NB4 (cell line): ENCODE measurements at regions not wholly inside any gene's neighbourhood (a gene's known extent, or its start where the extent isn't known, plus 50 kb on each side); places are given as distances from the start of the nearest gene placed in this dataset.

Experiments used
- DNase-seq: peaks from one replicate; pipeline ENCODE4 v3.0.0; 2010; ENCODE audit warnings: low read depth
- H3K4me3 ChIP-seq: one replicate; pipeline ENCODE4 v1.5.1; 2011; ENCODE audit warnings: mild to moderate bottlenecking, low read depth, low read length, moderate library complexity
- MYC ChIP-seq: IDR thresholded peaks from 2 replicates; pipeline ENCODE4 v1.6.1; 2011; ENCODE audit warnings: low read depth, low read length
- POLR2A ChIP-seq: IDR thresholded peaks from 2 replicates; pipeline ENCODE4 v1.6.1; 2011; ENCODE audit warnings: mild to moderate bottlenecking; ENCODE audit not compliant: insufficient read length; ENCODE audit errors: extremely low read depth
- TF ChIP-seq, protein P1 (sequence below): IDR thresholded peaks from 2 replicates; pipeline ENCODE4 v1.6.1; 2011; ENCODE audit warnings: low read depth, low read length
- TF ChIP-seq, protein P2 (sequence below): IDR thresholded peaks from one replicate; pipeline ENCODE4 v1.5.1; 2012; ENCODE audit warnings: low read depth, low read length

DNA sequence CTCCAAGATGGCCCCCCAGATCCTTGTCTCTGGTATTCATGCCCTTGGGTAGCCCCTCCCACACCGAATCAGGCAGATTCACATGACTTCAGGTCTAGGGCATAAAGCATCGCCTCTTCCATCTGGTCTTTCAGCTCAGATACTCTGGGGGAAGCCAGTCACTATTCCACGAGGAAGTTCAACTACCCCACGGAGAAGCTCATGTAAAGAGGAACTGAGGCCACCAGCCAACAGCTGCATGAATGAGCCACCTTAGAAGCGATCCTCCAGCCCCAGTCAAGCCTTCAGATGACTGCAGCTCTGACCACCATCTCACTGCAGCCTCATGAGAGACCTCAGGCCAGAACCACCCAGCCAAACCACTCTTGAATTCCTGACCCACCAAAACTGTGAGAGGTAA lies 54.1 kb downstream of the SOCS3 start:
- TF ChIP-seq POLR2A (no peak), MYC (no peak)
- TF ChIP-seq, protein P1, sequence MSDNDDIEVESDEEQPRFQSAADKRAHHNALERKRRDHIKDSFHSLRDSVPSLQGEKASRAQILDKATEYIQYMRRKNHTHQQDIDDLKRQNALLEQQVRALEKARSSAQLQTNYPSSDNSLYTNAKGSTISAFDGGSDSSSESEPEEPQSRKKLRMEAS: no peak
- TF ChIP-seq, protein P2, sequence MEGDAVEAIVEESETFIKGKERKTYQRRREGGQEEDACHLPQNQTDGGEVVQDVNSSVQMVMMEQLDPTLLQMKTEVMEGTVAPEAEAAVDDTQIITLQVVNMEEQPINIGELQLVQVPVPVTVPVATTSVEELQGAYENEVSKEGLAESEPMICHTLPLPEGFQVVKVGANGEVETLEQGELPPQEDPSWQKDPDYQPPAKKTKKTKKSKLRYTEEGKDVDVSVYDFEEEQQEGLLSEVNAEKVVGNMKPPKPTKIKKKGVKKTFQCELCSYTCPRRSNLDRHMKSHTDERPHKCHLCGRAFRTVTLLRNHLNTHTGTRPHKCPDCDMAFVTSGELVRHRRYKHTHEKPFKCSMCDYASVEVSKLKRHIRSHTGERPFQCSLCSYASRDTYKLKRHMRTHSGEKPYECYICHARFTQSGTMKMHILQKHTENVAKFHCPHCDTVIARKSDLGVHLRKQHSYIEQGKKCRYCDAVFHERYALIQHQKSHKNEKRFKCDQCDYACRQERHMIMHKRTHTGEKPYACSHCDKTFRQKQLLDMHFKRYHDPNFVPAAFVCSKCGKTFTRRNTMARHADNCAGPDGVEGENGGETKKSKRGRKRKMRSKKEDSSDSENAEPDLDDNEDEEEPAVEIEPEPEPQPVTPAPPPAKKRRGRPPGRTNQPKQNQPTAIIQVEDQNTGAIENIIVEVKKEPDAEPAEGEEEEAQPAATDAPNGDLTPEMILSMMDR: no peak
- DNase-seq: no peak
- H3K4me3 ChIP-seq: no peak overlapping the region

DNA sequence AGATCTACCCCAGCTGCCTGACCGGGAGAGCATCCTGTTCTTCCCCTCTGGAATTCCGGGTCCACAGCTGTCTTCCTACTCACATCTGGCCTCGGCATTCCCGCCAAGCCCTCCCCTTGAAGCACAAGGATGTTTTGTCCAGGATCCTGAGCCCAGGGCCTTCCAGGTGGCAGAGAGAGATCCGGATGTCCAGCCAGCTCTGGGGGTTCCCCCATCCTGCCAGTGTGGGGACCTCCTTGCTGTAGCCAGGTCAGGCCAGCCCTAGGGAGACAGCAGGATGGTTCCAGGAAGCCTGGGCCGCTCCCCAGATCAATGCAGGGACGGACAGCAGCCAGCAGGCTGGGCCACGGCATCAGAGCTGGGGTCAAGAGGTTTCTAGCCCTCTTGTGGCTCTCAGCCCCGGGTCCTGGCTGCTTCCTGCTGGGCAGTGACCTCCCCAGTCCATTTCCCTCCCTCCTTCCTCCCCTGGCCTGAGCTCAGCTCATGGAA lies 55.3 kb downstream of the SOCS3 start:
- DNase-seq: no peak
- TF ChIP-seq MYC (no peak), POLR2A (no peak)
- TF ChIP-seq, protein P2: no peak
- TF ChIP-seq, protein P1: no peak
- H3K4me3 ChIP-seq: no peak overlapping the region

DNA sequence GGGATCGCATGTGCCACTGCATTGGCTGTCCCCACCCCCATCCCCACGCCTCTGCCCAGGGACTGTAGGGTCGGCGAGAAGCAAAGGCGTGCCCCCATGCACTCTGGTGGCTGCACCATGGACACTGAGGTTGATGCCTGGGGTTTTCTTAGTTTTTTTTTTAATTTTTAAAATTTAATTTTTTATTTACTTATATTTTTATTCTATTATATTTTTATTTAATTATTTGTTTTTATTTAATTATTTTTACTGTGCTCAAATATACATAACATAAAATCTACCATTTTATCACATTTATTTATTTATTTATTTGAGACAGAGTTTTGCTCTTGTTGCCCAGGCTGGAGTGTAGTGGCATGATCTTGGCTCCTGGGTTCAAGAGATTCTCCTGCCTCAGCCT lies 57.4 kb downstream of the SOCS3 start:
- TF ChIP-seq POLR2A (no peak), MYC (no peak)
- TF ChIP-seq, protein P1: no peak
- DNase-seq: no peak
- H3K4me3 ChIP-seq: no peak overlapping the region

DNA sequence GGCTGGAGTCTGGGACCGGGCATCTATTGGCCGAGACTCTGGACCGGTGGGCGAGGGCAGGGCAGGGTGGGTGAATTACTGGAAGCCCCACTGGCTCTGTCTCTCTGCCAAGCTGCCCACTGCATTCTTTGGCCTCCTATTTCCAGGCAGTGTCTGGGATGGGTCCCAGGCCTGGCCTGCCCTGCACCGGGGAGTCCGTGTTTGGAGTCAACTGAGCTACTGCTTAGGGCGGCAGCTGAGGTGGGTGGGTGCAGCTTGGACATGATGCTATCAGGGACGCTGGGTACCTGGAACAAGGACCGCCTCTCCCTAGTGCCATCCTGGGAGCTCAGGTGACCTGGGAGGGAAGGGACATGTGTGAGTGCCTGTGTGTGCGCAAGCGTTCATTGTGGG lies 58.1 kb downstream of the SOCS3 start:
- H3K4me3 ChIP-seq: no peak overlapping the region
- TF ChIP-seq MYC (no peak), POLR2A (no peak)
- TF ChIP-seq, protein P2: no peak
- TF ChIP-seq, protein P1: no peak
- no peak for DNase-seq

DNA sequence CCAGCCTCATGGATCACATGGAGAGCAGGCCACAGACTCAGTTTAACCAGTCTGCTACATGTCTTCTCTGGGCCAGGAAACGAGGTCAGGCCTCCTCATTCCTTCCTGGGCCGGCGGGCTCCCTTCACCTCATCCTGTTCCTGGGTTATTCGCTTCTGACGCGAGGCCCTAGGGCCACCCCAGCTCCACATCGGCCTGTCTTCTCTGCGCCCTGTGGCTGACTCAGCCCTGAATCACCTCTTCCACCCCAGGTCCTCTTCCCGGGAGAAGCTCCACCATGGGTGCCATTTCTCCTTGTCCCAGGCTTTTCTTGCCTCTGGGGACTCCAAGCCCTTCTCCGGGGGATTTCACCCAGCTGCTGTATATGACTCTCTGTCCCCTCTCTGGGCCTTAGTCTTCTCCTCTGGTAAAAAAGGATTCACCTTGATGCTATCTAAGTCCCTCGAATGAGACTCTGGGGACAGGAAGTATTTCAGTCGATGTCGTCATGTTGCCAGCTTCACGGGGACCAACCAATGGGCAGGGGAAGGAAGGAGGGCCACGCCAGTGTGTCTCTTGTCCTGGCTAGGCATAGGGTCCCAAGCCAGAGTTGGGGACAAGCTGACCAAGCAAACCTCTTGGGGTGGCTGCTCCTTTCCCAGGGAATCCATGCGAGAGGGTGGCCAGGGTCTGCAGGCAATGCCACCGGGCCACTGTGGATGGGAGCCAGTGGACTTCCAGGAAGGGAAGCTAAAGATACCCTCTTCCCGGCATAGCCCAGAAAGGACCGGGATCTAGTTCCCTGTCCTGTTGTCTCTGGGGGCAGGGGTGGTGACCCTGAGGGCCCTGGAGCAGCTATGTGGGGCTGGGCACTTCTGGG lies 58.7 kb downstream of the SOCS3 start:
- H3K4me3 ChIP-seq: no peak overlapping the region
- TF ChIP-seq POLR2A (no peak), MYC (no peak)
- TF ChIP-seq, protein P1: no peak
- TF ChIP-seq, protein P2: no peak
- DNase-seq: peak; percentile 70

DNA sequence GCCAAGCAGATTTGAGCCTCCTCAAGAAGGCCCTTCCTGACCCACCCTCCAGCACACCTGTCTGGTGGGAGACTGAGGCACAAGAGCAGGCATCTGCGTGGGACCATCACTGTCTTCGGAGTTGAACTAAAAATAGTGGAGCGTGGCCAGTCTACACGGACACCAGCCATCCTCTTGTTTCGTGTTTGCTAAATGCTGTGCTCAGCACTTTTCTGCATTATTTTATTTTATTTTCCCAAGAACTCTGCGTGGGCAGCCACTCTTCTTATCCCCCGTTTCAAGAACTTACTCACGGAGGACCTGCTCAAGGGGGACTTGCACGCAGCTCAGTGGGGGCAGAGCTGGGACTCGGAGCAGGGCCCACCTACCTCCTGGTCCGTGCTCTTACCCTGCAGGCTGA lies 60.8 kb downstream of the SOCS3 start:
- no peak for TF ChIP-seq MYC
- TF ChIP-seq POLR2A: no peak
- TF ChIP-seq, protein P1: no peak
- TF ChIP-seq, protein P2: no peak
- no peak overlapping the region for H3K4me3 ChIP-seq
- DNase-seq: no peak
